Natural killer cell treated with Interleukin-12 subunit alpha and Interleukin-12 subunit beta and Interleukin-15 and Interleukin-18, amount 100 ng/mL, for 72 hours (primary cell): ENCODE measurements at regions not wholly inside any gene's neighbourhood (a gene's known extent, or its start where the extent isn't known, plus 50 kb on each side); places are given as distances from the start of the nearest gene placed in this dataset.

Experiments
- ATAC-seq, 2 donors: fragments of 150-1000 bp; cut with Tn5 transposase in 1 of 2; sonication (Bioruptor Pico), chemical (Tn5 transposase) in 1 of 2; 2 replicates each; pipeline ENCODE4 v1.10.0; 2021
- DNase-seq: peaks from one replicate; pipeline ENCODE4 v3.0.0; 2022; ENCODE audit warnings: low spot score
- H3K27ac Mint-ChIP-seq, 2 donors: 1 replicate in 1 of 2; 2 replicates in 1 of 2; pipeline ENCODE4 v1.8.0; 2022; ENCODE audit warnings: mixed read lengths in 2 of 2, mild to moderate bottlenecking in 1 of 2, moderate library complexity in 1 of 2
- H3K27me3 Mint-ChIP-seq, 2 donors: 1 replicate in 1 of 2; 2 replicates in 1 of 2; pipeline ENCODE4 v1.8.0; 2022; ENCODE audit warnings: mixed read lengths in 2 of 2
- H3K36me3 Mint-ChIP-seq: one replicate; pipeline ENCODE4 v1.8.0; 2022; ENCODE audit warnings: mixed read lengths
- H3K4me1 Mint-ChIP-seq, 2 donors: 1 replicate in 1 of 2; 2 replicates in 1 of 2; pipeline ENCODE4 v1.8.0; 2022; ENCODE audit warnings: low read depth in 2 of 2, mixed read lengths in 2 of 2, mild to moderate bottlenecking in 1 of 2
- H3K4me3 Mint-ChIP-seq: one replicate; pipeline ENCODE4 v1.8.0; 2022; ENCODE audit warnings: mixed read lengths
- H3K9me3 Mint-ChIP-seq: 2 replicates; pipeline ENCODE4 v1.8.0; 2022; ENCODE audit warnings: mixed read lengths

DNA sequence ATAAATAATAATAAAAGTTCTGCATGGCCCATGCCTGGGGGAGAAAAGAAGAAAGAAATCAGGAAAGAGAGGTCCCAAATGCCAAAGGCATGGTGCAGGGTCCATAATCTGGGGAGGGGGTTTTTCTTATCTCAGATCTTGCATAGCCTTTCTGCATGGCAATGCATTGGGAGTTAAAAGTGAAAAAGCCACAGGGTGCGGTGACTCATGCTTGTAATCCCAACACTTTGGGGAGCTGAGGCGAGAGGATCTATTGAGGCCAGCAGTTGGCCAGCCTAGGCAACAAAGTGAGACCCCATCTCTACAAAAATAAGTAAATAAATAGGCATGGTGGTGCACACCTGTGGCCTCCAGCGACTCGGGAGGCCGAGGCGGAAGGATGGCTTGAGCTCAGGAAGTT, 76.8 kb upstream of the GATA2 start:
- DNase-seq (no peak), ATAC-seq (no peak)
- no peaks in the 10 kb centered on the region for H3K36me3 Mint-ChIP-seq
- H3K27ac Mint-ChIP-seq, result no peak overlapping the region
- no peak overlapping the region for H3K4me3 Mint-ChIP-seq
- H3K9me3 Mint-ChIP-seq, result no peaks in the 10 kb centered on the region
- H3K4me1 Mint-ChIP-seq, result peaks cover 13 to 15% of the 10 kb centered on the region in 2 donors
- H3K27me3 Mint-ChIP-seq, result peaks cover 16 to 20% of the 10 kb centered on the region in 2 donors

DNA sequence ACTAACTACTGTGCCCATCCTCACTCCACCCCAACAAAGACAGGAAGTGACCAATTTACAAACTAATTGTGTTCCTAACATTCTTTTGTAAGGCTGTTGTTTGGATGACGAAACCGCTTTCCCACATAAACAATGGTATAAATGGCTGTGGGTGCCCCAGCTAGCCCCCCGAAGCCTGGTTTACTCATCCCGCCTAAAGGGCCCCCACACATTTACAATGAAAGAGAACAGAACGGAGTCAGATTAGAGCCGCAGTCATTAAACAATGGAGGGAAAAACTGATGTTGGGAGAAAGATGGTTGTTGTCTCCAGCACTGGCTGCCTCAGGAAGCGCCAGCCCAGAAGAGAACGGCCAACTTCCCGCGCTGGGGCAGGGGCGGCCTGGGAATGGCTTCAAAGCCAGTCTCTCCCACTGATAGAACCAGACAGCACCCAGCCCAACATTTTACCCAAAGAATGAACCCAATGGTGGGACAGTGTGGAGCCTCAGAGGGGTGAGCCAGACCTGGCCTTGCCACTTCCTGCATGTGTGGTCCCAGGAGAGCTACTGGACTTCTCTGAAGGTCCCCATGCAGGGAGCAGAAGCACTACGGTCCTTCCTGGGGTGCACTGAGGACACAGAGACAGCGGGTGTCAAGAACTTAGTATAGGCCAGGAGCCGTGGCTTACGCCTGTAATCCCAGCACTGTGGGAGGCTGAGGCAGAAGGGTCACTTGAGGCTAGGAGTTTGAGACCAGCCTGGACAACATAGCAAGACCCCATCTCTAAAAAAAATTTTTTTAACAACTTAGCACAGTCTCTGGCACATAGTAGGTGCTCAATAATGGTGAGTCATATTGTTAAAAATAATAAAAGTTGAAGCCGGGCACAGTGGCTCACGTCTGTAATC, 75.8 kb upstream of the GATA2 start:
- Mint-ChIP-seq H3K36me3 (no peaks in the 10 kb centered on the region), H3K9me3 (no peaks in the 10 kb centered on the region), H3K27me3 (peaks cover 14 to 20% of the 10 kb centered on the region in 2 donors), H3K27ac (no peak overlapping the region), H3K4me1 (peaks cover 13 to 14% of the 10 kb centered on the region in 2 donors), H3K4me3 (no peak overlapping the region)
- ATAC-seq (no peak), DNase-seq (no peak)

DNA sequence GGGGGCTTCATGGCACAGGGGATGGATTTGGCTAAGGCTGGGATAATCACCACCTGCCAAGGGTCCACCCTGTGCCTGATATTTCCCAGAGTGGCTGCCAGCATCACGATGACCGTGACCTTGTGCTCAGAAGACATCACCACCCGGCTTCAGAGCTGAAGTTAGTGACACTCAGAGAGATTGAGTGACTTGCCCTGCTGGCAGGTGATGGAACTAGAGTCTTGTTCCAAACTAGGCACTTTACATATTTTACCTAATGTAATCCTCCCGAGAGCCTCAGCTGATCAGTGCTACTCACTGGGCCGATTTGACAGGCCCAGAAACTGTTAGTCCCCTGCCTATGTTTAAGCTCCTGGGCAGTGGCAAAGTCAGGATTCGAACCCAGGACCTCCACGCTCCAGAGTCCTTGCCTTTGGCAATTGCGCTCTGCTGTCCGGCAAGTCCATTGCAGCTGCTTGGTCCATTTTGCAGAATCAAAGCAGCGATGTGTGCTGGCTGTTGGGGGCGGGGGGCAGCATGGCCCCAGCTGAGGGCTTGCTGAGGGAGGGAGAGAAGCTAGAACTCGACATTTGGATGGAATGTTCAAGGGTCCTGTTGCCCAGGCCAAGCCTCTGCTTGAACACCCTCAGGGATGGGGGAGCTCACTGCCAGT, 74.8 kb upstream of the GATA2 start:
- Mint-ChIP-seq H3K9me3 (no peaks in the 10 kb centered on the region), H3K27me3 (peaks cover 18 to 19% of the 10 kb centered on the region in 2 donors), H3K4me1 (peaks cover 6% of the 10 kb centered on the region in 2 donors), H3K36me3 (no peaks in the 10 kb centered on the region), H3K27ac (no peak overlapping the region), H3K4me3 (no peak overlapping the region)
- DNase-seq (no peak), ATAC-seq (no peak)

DNA sequence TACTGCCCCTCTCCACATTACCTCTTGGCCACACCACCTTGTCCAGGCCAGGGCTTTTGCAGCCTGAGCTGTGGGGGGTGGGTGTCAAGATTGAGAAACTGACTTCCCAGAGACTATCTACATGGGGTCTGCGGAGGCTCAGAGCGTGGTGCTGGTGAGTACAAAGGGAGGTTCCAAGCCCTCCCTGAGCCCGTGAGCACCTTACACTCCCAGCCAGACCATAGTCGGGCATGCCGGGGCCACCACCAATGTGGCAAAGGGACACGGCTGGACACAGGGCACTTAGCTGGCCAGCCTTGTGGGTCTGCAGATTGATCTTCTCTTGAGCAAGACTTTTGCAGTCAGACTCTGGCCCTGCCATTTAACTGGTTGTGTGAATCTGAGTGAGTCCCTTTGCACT, 74.1 kb upstream of the GATA2 start:
- Mint-ChIP-seq H3K27me3 (peaks cover 21 to 24% of the 10 kb centered on the region in 2 donors), H3K4me1 (no peaks in the 10 kb centered on the region), H3K4me3 (no peak overlapping the region), H3K27ac (no peak overlapping the region), H3K36me3 (no peaks in the 10 kb centered on the region), H3K9me3 (no peaks in the 10 kb centered on the region)
- ATAC-seq, result no peak
- DNase-seq, result no peak

DNA sequence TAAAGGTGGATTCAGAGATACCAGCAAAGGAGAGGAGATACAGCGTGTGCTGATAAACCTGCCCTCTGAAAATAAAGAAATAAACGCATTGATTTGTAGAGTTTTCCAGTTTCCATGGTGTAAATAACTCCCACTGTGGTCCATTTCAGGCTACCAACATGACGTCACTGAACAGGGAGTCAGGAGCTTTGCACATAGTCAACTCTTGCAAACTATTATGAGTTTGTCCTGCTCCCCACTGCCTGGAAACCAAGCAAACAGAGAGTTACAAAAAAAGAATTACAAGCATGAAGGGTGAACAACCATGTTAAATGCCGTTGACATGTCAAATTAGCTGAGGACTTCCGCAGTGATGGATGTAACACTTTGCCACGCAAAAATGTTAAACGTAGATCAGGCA, 70.4 kb upstream of the GATA2 start:
- Mint-ChIP-seq H3K27me3 (peaks cover 19 to 34% of the 10 kb centered on the region in 2 donors), H3K4me1 (no peaks in the 10 kb centered on the region), H3K4me3 (no peak overlapping the region), H3K36me3 (no peaks in the 10 kb centered on the region), H3K9me3 (no peaks in the 10 kb centered on the region), H3K27ac (no peak overlapping the region)
- DNase-seq, result no peak
- ATAC-seq, result no peak

- Mint-ChIP-seq H3K27ac (no peak overlapping the region), H3K4me3 (no peak overlapping the region), H3K4me1 (no peaks in the 10 kb centered on the region), H3K36me3 (no peaks in the 10 kb centered on the region), H3K9me3 (no peaks in the 10 kb centered on the region), H3K27me3 (peaks cover 22 to 39% of the 10 kb centered on the region in 2 donors)
- no peak for ATAC-seq
- no peak for DNase-seq
These were observed 68.5 kb upstream of the GATA2 start for GRCh38 chr3:128561504-128561903.

- no peak overlapping the region for H3K4me3 Mint-ChIP-seq
- H3K4me1 Mint-ChIP-seq, result no peaks in the 10 kb centered on the region
- no peaks in the 10 kb centered on the region for H3K9me3 Mint-ChIP-seq
- peaks cover 24 to 43% of the 10 kb centered on the region in 2 donors for H3K27me3 Mint-ChIP-seq
- ATAC-seq (no peak), DNase-seq (no peak)
- H3K36me3 Mint-ChIP-seq, result no peaks in the 10 kb centered on the region
- H3K27ac Mint-ChIP-seq, result no peak overlapping the region
These were observed 67.8 kb upstream of the GATA2 start for GRCh38 chr3:128560768-128561167.

GRCh38 chr3:128559486-128560225, 66.7 kb upstream of the GATA2 start:
- Mint-ChIP-seq H3K27ac (no peak overlapping the region), H3K4me3 (no peak overlapping the region), H3K27me3 (peaks cover 22 to 37% of the 10 kb centered on the region in 2 donors), H3K36me3 (no peaks in the 10 kb centered on the region), H3K4me1 (no peaks in the 10 kb centered on the region), H3K9me3 (no peaks in the 10 kb centered on the region)
- DNase-seq (no peak), ATAC-seq (no peak)

DNA sequence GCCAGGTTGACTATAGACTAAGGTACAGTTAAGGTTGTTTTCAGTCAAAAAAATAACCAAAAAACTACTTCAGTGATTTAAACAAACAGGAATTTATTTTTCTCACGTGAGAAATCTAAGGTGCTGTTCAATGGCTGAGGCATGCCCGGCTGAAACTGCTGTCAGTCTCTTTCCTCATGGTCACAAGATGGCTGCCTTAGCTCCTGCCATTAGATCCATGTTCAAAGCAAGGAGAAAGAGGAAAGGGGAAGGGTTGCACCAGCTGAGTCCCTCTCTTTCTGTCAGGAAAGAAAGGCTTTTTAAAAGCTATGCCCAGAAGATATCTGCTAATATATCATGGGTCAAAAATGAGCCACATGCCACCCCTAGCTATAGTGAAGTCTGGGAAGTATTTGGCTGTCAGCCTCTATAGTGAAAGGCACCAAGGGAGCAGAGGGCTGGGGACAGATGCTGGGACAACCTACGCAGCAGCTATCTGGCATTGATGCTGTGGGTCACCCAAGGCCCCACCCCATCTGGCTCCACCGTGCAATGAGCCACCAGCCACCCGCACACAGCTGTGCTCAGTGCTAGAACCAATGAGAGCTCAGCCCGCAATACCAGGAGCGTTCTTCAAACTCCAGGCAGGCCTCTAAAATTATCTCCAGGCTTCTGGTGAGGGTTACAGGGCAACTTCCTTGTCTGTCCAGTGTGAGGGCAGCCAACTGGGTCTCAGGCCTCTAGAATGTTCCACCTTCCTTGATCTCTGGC, 64.7 kb upstream of the GATA2 start:
- H3K27ac Mint-ChIP-seq, result no peak overlapping the region
- no peaks in the 10 kb centered on the region for H3K36me3 Mint-ChIP-seq
- no peaks in the 10 kb centered on the region for H3K4me1 Mint-ChIP-seq
- DNase-seq (no peak), ATAC-seq (no peak)
- no peak overlapping the region for H3K4me3 Mint-ChIP-seq
- H3K9me3 Mint-ChIP-seq, result no peaks in the 10 kb centered on the region
- peaks cover 30 to 45% of the 10 kb centered on the region in 2 donors for H3K27me3 Mint-ChIP-seq

DNA sequence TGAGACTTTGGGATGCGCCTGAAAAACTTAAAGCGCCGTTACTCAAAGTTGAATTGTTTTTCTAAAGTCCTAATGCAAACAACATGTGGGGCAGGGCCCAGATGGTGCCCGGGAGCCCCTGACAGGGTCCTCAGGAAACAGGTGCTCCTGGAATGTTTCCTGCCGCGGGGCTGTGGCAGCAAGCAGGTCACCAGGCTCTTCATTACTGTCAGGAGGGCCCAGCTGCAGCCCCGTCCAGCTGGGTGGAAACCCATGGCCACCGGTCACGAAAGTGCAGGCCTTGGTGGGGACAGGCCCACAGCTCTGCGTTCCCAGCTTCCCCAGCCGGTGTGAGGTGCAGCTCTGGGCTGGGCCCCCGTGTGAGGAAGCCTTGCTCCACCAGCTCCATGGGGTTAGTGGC, 63.9 kb upstream of the GATA2 start:
- no peaks in the 10 kb centered on the region for H3K9me3 Mint-ChIP-seq
- no peak overlapping the region for H3K27ac Mint-ChIP-seq
- no peak overlapping the region for H3K4me3 Mint-ChIP-seq
- no peak for DNase-seq
- no peaks in the 10 kb centered on the region for H3K36me3 Mint-ChIP-seq
- peaks cover 32 to 47% of the 10 kb centered on the region in 2 donors for H3K27me3 Mint-ChIP-seq
- no peak for ATAC-seq
- no peaks in the 10 kb centered on the region for H3K4me1 Mint-ChIP-seq

- ATAC-seq (no peak), DNase-seq (no peak)
- no peak overlapping the region for H3K4me3 Mint-ChIP-seq
- H3K36me3 Mint-ChIP-seq, result no peaks in the 10 kb centered on the region
- H3K9me3 Mint-ChIP-seq, result no peaks in the 10 kb centered on the region
- no peak overlapping the region for H3K27ac Mint-ChIP-seq
- H3K4me1 Mint-ChIP-seq, result no peaks in the 10 kb centered on the region
- H3K27me3 Mint-ChIP-seq, result peaks cover 33 to 47% of the 10 kb centered on the region in 2 donors
These were observed 63.4 kb upstream of the GATA2 start for GRCh38 chr3:128556384-128556783.

- Mint-ChIP-seq H3K4me1 (no peaks in the 10 kb centered on the region), H3K9me3 (no peaks in the 10 kb centered on the region), H3K4me3 (no peak overlapping the region), H3K27ac (no peak overlapping the region), H3K36me3 (no peaks in the 10 kb centered on the region), H3K27me3 (peaks cover 34 to 47% of the 10 kb centered on the region in 2 donors)
- DNase-seq (no peak), ATAC-seq (no peak)
These were observed 62.8 kb upstream of the GATA2 start for GRCh38 chr3:128555841-128556240.

DNA sequence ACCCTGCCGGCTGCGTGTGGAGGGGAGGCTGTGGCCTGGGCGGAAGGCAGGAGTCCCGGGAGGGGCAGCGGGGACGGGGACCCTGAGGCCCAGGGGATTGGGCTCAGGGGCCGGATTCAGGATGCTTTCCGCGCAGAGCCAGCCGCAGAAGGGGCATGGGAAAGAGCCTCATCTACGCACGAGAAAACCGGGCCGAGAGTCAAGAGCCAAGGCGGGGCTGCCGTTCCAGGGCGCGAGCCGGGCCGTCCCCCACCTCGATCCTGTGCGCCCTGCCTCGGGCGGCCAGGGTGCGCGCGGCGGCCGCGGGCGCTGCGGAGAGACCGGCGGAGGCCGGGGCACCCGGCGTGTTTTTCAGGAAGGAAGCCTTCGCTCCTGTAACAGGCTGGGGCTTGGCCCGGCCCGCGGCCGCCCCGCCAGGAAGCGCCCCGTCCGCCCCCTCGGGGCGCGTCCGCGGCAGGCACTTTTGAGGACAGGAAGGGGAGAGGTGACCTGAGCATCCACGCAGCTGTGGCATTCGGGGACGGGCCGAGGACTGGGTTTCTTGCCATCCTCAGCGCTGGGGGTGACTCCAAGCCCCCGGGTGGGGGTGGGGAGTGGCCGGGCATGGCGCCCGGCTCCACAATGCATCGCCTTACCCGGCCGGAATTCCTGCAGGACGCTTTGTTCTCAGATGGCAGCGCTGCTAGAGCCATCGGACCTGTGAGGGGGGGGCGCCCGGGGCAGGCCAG, 62.3 kb upstream of the GATA2 start:
- no peak overlapping the region for H3K4me3 Mint-ChIP-seq

More for the DNA sequence above, 62.3 kb upstream of the GATA2 start:
- Mint-ChIP-seq H3K36me3 (no peaks in the 10 kb centered on the region), H3K9me3 (no peaks in the 10 kb centered on the region), H3K27ac (no peak overlapping the region), H3K4me1 (no peaks in the 10 kb centered on the region), H3K27me3 (peaks cover 40 to 46% of the 10 kb centered on the region in 2 donors)
- ATAC-seq (peak in 1 of 2 donors; percentile 52), DNase-seq (no peak)
